GM23248 (cell line): ENCODE measurements at regions not wholly inside any gene's neighbourhood (a gene's known extent, or its start where the extent isn't known, plus 50 kb on each side); places are given as distances from the start of the nearest gene placed in this dataset.
A peak's percentile ranks its signal among the peaks of the same experiment; 100 is the strongest.

Experiments
- DNase-seq: peaks from one replicate; pipeline ENCODE4 v3.0.0-alpha.2; 2015
- H2AFZ ChIP-seq: fragments of 200-600 bp; sonication (generic); 2 replicates; pipeline ENCODE4 v1.6.1; 2016; ENCODE audit warnings: antibody characterized with exemption
- H3F3A ChIP-seq: fragments of 200-600 bp; sonication (generic); 2 replicates; pipeline ENCODE4 v1.6.1; 2016; ENCODE audit warnings: mild to moderate bottlenecking, antibody characterized with exemption, mixed run types; ENCODE audit not compliant: insufficient read depth
- H3K27ac ChIP-seq: fragments of 200-600 bp; sonication (generic); 2 replicates; pipeline ENCODE4 v1.5.1; 2016; ENCODE audit warnings: mild to moderate bottlenecking
- H3K27me3 ChIP-seq: fragments of 200-600 bp; sonication (generic); replicated peaks from 2 replicates; pipeline ENCODE4 v1.6.1; 2016; ENCODE audit warnings: mild to moderate bottlenecking; ENCODE audit not compliant: insufficient read depth
- H3K36me3 ChIP-seq: fragments of 200-600 bp; sonication (generic); 2 replicates; pipeline ENCODE4 v1.6.1; 2016; ENCODE audit warnings: low read depth, mild to moderate bottlenecking
- H3K4me1 ChIP-seq: fragments of 200-600 bp; sonication (generic); 2 replicates; pipeline ENCODE4 v1.6.1; 2016; ENCODE audit warnings: mild to moderate bottlenecking; ENCODE audit not compliant: insufficient read depth
- H3K4me2 ChIP-seq: fragments of 200-600 bp; sonication (generic); one replicate; pipeline ENCODE4 v1.6.1; 2016; ENCODE audit warnings: mild to moderate bottlenecking; ENCODE audit not compliant: unreplicated experiment
- H3K4me3 ChIP-seq: fragments of 200-600 bp; sonication (generic); 2 replicates; pipeline ENCODE4 v1.5.1; 2016; ENCODE audit warnings: mild to moderate bottlenecking
- H3K79me2 ChIP-seq: fragments of 200-600 bp; sonication (generic); 2 replicates; pipeline ENCODE4 v1.6.1; 2016; ENCODE audit warnings: mild to moderate bottlenecking; ENCODE audit not compliant: insufficient read depth
- H3K9ac ChIP-seq: fragments of 200-600 bp; sonication (generic); 2 replicates; pipeline ENCODE4 v1.6.1; 2016; ENCODE audit warnings: mild to moderate bottlenecking
- H3K9me2 ChIP-seq: fragments of 200-600 bp; sonication (generic); 2 replicates; pipeline ENCODE4 v1.6.1; 2016; ENCODE audit warnings: mixed run types, mild to moderate bottlenecking, moderate library complexity; ENCODE audit not compliant: insufficient read depth
- H3K9me3 ChIP-seq: fragments of 200-600 bp; sonication (generic); one replicate; pipeline ENCODE4 v1.6.1; 2017; ENCODE audit warnings: low read depth
- H4K20me1 ChIP-seq: fragments of 200-600 bp; sonication (generic); 2 replicates; pipeline ENCODE4 v1.6.0; 2016; ENCODE audit not compliant: insufficient read depth
- EZH2 ChIP-seq: fragments of 200-600 bp; sonication (generic); IDR thresholded peaks from 2 replicates; pipeline ENCODE4 v1.6.1; 2018; ENCODE audit warnings: antibody characterized with exemption, mild to moderate bottlenecking; ENCODE audit not compliant: insufficient read depth, poor library complexity, severe bottlenecking
- EZH2phosphoT487 ChIP-seq: fragments of 200-600 bp; sonication (generic); IDR thresholded peaks from 2 replicates; pipeline ENCODE4 v1.6.1; 2018; ENCODE audit warnings: antibody characterized with exemption, moderate library complexity, mild to moderate bottlenecking, low read depth; ENCODE audit not compliant: insufficient read depth
- WGBS, 2 experiments: methylation state at CpG; one replicate each; pipeline ENCODE4 v1.1.6; 2015 to 2017; ENCODE audit warnings: low lambda C conversion rate in 2 of 2, low coverage in 1 of 2; ENCODE audit errors: missing lambda C conversion rate in 2 of 2; 5-methylcytosine and 5-hydroxymethylcytosine counted together
- in situ Hi-C: fragments of 300-500 bp; cut with MboI; formaldehyde crosslinking; loops from 2 replicates; pipeline ENCODE4 v1.15.0; 2020

DNA sequence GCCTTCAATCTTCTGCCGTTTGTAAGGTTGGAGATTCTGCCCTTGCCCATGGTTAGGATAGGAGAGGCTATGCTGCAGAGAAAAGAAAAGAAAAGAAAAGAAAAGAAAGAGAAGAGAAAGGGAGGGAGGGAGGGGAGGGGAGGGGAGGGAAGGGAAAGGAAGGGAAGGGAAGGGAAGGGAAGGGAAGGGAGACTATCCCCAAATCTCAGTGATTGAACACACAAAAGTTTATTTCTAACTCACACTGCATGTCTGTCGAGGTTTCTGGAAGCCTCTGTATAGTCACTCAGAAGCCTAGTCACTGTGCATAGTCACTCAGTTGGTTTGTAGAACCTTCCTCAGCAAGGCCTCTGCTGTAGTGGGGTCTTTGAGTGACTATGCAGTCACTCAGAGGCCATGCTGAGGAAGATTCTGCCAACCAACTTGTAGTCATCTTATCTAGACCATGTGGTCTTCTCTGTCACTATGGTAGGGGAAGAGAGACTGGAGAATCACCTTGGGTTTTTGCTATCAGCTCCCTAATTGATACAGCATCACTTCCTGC lies 52.3 kb upstream of the ABCC9 start:
- TF ChIP-seq EZH2, result no peak
- TF ChIP-seq EZH2phosphoT487, result no peak
- H3K9me2 ChIP-seq, result no peaks in the 10 kb centered on the region
- WGBS, 2 experiments, result 83 to 90% methylated on average over 2 of the region's 2 CpGs
- in situ Hi-C loops, result no loop called here
- H3K27ac ChIP-seq, result no peak overlapping the region
- no peak overlapping the region for H2AFZ ChIP-seq
- H3K27me3 ChIP-seq, result no peaks in the 10 kb centered on the region
- H3K9ac ChIP-seq, result no peak overlapping the region
- no peaks in the 10 kb centered on the region for H3K9me3 ChIP-seq
- H3K36me3 ChIP-seq, result no peaks in the 10 kb centered on the region
- no peak overlapping the region for H3K4me3 ChIP-seq
- H3K79me2 ChIP-seq, result no peaks in the 10 kb centered on the region
- H4K20me1 ChIP-seq, result no peaks in the 10 kb centered on the region
- H3K4me2 ChIP-seq, result no peak overlapping the region
- H3K4me1 ChIP-seq, result no peaks in the 10 kb centered on the region
- no peaks in the 10 kb centered on the region for H3F3A ChIP-seq
- no peak for DNase-seq

DNA sequence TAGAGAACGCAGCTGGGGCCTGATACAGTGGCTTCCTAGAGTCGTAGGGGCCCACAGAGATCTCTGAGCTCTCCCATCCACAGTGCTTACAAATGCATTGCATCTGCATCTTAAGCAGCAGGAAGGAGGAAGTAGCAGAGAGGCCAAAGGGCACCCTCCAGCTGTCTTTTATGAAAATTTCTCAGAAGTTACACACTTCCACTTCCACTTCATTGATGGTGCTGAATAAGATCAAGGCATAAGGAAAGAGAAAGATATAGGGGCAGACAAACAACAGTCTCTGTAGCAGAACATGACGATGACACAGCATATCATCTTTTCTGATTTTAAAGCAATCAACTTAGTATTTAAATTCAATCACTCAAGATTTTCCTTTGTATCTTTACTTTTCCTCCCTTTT lies 51.6 kb upstream of the ABCC9 start:
- no peaks in the 10 kb centered on the region for H3K79me2 ChIP-seq
- DNase-seq, result no peak
- 64 to 66% methylated on average over 3 of the region's 3 CpGs for whole genome bisulfite sequencing, 2 experiments
- TF ChIP-seq EZH2 (no peak), EZH2phosphoT487 (no peak)
- H3K27me3 ChIP-seq, result no peaks in the 10 kb centered on the region
- no peak overlapping the region for H3K4me2 ChIP-seq
- H3K9me3 ChIP-seq, result no peaks in the 10 kb centered on the region
- no peaks in the 10 kb centered on the region for H4K20me1 ChIP-seq
- no peaks in the 10 kb centered on the region for H3F3A ChIP-seq
- H3K9ac ChIP-seq, result no peak overlapping the region
- in situ Hi-C loops, result no loop called here
- H3K4me1 ChIP-seq, result no peaks in the 10 kb centered on the region
- H2AFZ ChIP-seq, result peak overlapping the region; percentile 27; the same call in 1 of the 2 replicates
- H3K36me3 ChIP-seq, result no peaks in the 10 kb centered on the region
- no peaks in the 10 kb centered on the region for H3K9me2 ChIP-seq
- no peak overlapping the region for H3K27ac ChIP-seq
- no peak overlapping the region for H3K4me3 ChIP-seq

DNA sequence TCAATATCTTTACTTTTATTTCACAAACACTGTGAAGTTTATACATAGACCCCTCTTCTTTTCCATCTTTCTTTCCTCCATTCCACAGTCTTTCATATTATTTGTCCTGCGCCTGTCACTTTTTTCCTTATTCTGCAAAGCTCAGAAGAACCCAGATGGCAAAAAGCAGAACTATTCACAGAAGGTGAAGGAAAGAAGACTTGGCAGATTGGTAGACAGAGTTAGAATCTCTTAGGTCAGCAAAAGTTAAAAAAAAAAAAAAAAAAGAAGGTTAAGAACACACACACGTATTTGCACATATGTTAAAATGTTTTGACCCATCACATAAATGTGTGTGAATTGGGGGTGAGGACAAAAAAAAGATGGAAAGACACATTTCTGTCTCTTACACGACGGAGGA lies 50.3 kb upstream of the ABCC9 start:
- H3K9me3 ChIP-seq, result no peaks in the 10 kb centered on the region
- no peak overlapping the region for H3K4me3 ChIP-seq
- H3K4me2 ChIP-seq, result no peak overlapping the region
- no peaks in the 10 kb centered on the region for H3K36me3 ChIP-seq
- H3K27me3 ChIP-seq, result no peaks in the 10 kb centered on the region
- H4K20me1 ChIP-seq, result no peaks in the 10 kb centered on the region
- 94% methylated on average over 4 of the region's 4 CpGs for WGBS, 2 experiments
- H3K27ac ChIP-seq, result no peak overlapping the region
- H3K9me2 ChIP-seq, result no peaks in the 10 kb centered on the region
- no peak for TF ChIP-seq EZH2
- no peak for TF ChIP-seq EZH2phosphoT487
- no peaks in the 10 kb centered on the region for H3F3A ChIP-seq
- H3K9ac ChIP-seq, result no peak overlapping the region
- no peak overlapping the region for H2AFZ ChIP-seq
- in situ Hi-C loops, result no loop called here
- no peaks in the 10 kb centered on the region for H3K4me1 ChIP-seq
- no peaks in the 10 kb centered on the region for H3K79me2 ChIP-seq
- no peak for DNase-seq
